Stimulated activated CD4-positive, alpha-beta T cell treated with anti-CD3 and anti-CD28 coated beads, TNF-alpha, amount 100 ng/mL, for 1 hour (primary cell): ENCODE measurements at regions not wholly inside any gene's neighbourhood (a gene's known extent, or its start where the extent isn't known, plus 50 kb on each side); places are given as distances from the start of the nearest gene placed in this dataset.

Experiments
- DNase-seq, 3 donors: peaks; one replicate each; pipeline ENCODE4 v3.0.0-alpha.2; 2020; ENCODE audit warnings: low read depth in 3 of 3, low spot score in 1 of 3

DNA sequence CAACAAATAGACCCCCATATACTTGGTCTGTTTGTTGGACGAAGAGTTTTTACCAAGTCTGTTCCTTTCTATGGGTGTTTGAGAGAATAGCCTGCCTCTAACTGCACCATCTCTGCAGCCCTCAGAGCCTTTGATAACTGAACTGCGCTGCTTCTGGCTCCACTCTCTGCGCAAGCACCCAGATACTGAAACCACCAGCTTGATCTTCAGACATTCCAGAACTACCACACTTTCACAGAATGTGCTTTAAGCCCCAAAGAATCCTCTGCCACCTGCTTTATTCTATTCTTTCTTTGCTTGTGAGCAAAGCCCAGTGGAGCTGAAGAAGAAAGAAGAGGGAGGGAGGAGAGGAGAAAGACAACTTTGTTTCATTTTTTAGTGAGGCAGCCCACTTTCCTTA lies 380.7 kb downstream of the BCL11A start:
- no peak for DNase-seq

DNA sequence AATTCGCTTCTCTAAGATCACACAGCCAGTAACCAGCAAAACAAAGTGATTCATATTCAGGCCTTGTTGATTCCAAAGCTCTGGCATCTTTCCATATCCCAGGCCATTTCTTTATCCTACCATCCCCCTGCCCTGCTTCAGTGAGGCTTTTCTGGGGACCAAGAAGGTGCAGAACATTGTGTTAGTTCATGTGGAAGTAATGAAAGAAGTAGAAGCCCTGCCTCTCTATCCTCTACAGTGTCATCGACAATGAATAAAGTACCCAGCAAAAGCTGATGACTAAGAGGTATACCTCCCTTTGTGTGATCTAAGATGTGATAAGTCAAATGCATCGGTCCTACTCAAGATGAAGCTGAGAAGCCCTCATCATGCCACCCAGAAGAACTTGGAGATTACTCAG lies 383.2 kb downstream of the BCL11A start:
- no peak for DNase-seq

DNA sequence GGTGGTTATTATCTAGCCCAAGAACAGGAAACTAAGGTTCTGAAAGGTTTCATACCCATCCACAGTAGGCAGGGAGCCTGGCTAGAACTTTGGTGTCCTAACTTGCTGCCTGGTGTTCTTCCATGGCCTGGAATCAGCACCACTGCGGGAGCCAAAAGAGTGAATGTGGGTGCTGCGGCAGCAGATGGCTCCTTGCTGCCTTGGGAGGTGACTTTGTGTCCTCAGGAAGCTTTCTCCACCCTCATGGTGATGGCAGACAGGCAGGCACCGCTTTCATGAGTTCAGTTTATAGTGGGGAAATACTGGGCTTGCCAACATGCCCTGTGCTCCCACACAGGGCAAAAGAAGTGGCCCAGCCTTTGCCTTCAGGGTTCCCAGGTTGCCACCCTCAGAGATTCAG lies 385.2 kb downstream of the BCL11A start:
- DNase-seq, result no peak

DNA sequence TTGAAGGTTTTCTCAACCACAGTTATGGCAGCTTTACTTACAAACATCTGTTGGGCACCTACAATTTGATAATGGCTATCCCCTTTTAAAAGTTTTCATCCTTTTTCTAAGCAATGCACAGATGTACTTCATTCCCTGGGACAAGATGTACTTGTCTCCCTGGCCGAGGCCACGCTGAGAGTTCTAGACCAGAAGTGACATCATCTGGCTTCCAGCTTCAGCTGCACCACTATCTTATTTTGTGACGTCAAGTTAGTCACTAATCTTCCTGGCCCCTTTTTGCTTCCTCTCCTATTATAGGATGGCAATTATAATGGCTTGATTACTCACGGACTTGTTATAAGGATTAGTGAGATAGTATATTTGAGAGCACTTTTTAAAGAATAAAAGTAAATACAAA lies 386.4 kb downstream of the BCL11A start:
- DNase-seq, result no peak

DNA sequence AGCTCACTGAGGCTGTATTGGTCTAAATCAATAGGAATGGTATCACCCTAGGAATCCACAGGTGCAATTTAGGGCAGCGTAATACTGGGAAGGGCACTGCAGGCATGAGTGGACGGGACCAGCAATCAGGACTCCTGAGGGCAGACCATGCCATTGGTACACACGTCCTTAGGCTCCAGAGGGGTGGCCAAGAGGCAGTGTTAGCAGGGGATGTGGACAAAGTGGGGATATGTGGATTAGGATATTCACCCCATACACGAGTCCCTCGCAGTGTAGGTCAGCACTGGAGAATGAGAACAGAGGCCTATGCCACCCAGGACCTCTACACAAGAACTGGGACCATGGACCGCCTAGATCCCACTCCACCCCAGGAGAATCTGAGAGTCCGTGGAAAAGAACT lies 389.8 kb downstream of the BCL11A start:
- DNase-seq, result no peak

DNA sequence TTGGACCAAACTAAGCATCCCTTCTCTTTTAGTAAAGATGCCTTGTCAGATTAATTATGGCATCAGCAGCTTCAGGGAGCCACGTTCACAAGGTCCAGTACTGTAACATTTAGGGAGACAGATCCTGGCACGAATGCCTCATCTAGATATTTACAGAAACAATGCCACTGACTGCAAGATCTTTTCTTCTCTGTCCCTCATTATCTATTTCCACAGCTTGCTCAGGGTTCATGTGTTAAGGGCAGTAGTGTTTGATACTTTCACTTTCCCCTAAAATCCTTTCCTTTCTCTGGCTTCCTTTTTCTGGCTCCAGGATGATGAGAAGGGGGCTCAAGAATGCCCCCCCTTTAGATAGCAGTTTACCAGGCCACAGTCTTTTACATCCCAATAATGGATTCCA lies 393.9 kb downstream of the BCL11A start:
- no peak for DNase-seq

DNA sequence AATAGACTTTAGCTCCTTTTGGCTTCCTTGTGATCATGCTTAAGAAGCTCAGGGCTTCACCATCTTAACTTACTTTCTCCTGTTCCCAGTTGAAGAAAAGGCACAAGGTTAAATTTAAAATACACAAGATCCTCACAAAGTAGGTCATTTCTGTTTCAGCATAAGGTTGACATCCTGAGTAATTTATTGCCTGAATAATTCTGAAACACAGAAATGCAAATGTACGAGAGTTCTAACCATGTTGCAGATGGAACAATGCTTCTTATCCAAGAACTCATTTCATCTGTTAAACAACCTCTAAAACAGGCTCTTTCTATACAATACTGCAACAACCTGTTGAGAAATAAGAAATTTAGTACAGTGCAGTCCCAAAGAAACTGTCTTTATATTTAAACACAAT lies 395.2 kb downstream of the BCL11A start:
- no peak for DNase-seq

DNA sequence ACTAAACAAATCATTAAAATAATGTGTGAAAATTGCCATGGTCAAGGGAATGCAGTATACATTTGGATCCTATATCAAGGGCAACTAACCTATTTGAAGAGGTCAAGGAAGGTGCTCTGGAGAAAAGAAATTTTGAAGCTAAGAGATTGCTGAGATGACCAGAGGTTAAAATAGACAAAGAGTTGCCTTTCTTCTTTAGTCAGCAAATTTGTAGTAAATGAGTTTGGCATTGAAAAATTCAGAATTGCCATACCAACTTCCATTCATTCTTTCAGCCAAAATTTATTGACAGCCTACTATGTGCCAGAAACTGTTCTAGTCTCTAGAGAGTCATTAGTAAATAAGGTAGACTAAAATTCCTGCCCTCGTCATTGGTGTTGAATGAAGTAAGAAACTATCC lies 396.2 kb downstream of the BCL11A start:
- no peak for DNase-seq

DNA sequence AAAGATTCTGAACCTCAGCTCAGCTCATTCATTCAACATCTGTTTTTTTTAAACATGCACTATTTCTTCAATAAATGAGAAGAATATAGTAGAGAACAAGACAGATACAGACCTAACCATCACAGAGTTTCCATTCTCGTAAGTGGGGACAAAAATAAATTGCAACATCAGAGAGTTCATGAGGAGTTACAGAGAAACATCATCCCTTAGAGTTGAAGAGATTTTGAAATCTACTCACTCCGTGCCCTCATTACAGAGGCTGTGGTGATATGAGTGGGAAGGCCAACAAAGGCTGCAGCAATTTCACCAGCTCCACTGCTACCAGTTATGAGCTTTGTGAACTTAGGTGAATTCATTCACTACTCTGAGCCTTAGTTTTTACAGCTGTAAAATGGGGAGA lies 399.3 kb downstream of the BCL11A start:
- no peak for DNase-seq

DNA sequence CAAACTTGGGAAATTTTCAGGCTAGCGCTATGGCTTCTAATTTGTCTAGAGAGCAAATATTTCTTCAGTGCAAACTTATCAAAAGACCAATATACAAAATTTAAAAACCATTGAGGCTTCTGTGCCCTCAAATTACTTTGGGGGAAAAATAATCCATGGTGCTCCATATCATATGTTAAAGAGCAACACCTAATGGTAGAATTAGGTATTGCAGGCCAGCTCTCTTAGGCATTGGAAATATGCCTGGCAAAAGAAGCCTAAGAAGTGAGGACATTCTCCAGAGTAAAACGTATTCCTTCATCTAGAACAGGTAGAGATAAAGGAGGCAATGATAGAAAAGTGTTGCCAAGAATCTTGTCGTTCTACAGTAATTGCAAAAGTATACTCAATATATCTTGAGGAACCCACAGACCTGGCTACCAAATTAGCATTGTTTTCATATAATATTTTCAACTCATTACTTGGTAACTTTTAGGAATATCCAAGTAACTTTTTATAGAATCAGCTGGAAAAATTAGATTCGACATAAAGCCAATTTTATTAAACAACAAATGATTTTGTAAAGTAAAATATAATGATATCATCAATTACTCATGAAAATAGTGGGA lies 401.1 kb downstream of the BCL11A start:
- DNase-seq, result no peak

DNA sequence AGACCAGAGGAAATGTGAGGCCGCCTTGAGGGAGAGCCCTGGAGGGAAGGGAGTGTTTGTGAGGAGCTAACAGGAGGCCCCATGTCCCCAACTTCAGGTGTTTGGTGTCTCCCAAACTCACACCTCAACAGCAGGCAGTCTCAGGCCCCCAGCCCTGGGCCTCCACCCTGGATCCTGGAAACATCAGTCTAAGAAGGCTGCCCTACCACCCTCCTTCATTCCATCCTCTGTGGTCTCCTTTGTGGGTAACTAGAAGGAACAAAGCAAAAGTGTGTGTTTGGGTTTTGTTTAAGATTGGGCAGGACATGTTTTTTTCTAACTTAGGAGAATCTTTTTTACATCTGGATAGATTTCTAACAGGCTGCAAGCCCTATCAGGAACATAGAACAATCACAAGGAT lies 404.3 kb downstream of the BCL11A start:
- no peak for DNase-seq

DNA sequence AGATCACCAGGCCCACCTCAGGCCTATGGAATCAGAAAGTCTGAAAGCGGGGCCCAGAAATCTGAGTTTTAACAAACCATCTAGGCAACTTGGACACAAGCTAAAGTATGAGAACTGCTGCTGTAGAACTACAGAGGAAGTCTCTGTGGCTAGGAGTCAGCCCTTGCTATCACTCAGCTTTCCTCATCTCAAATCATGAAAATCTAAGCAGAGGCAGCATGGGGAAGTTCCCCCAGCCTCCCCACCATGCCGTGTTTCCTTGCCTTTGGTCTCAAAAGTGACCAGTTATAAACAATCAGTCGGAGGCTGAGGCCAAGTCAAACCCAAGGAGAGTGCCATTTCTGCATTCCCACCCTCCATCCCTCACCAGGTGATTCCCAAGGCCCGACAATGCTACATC lies 404.7 kb downstream of the BCL11A start:
- DNase-seq, result no peak

DNA sequence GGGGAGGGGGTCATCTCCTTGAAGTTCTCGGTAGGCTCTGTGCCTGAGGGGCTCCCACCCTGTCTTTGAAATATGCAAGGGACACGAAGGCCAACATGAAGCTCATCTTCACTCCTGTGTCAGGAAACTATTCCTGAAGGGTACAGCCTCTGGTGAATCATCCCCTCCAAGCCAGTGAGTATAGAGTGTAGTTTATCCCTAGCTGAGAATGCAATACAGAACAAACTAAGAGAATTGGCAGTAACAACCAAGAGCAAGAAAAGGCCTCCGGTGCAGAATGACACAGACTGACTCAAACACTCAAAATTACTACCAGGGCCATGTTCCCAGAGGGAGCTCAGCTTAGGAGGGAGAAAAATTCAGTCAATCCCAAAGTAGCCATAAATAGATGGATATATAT lies 413.3 kb downstream of the BCL11A start:
- DNase-seq, result no peak

DNA sequence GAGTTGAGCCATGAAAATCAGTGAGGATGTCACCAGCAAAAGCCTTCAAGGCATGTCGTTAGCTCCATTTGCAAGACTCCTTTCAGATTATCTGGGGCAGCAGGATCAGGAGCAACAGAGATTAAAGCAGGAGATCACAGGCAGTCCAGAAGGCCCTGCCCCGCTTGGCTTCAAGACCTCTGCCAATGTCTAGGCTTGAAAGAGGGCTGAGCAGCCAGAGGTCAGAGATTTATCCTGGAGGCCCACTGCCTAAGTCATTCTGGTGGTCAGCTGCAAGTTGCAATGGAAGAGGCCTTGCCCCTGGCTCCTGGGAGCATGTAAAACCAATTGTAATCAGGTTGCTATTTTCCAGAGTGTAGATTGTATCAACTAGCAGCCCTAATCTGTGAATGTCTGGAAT lies 416.5 kb downstream of the BCL11A start:
- DNase-seq, result no peak

DNA sequence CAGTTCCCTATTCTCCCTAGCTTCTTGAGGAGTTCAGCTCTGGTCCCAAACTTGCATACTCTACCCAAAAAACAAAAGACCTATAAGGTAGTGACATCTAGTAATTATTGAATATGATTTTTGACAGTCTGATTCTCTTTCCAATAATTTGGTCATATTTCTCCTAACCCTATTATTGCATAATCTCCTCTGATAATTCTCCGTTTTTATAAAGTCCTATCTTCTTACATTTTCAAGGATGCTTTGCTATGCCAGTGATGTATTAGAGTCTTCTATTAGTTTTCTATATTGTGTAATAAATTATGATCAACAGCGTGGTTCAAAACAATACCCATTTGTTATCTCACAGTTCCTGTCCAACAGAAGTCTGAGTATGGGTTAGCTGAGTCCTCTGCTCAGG lies 426.3 kb downstream of the BCL11A start:
- DNase-seq, result no peak

DNA sequence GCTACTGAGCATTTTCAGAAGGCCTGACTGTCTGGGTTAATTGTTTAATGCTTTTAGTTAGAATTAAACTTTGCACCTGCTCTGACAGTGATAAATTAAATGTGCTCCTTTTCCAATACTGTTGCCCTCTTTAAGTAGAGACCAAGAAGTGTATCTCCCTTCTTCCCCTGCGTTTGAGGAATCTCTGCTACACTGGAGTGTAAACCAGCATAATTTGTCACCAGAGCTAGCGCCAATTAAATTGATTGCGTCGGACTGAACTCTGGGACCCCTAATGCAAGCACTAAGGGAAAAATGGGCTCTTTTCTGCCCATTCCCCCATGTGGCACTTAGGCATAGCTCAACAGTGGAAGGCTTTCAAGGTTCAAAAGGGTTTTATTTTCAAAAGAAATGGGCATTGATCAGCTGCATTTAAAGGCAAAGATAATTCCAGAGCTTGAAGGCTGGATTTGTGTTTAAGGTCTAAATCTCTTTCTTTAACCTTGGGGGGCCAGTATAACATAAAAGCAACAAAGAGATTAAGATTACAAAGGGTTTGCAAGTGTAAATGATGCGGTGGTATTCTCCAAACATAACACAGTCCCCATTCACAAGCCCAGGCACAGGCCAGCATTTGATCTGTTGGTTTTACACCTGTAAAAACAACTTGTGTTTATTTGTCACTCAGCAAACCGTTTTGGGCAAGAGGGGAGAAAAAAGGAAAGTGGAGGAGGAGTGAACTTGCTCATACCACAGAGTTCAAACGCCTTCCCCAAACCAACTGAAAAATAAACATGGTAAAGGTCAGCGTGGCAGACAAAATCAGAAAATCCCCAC lies 427.6 kb downstream of the BCL11A start:
- DNase-seq, result no peak

DNA sequence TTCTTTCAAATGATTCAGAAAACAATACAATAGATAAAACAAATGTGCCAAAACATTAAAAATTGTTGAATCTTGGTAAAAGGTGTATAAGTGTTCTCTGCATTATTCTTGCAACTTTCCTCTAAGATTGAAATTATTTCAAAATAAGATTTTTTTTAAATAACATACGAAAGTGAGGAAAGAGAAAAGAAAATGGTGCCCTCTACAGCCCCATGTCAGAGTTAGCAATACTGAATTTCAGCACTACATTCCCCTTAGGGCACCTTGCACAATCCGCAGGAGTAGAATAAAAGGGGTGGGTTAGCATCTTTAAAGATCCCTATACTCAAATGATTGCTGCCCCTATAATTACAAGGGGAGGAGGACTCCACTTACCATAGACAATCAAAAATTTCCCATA lies 433.7 kb downstream of the BCL11A start:
- DNase-seq, result no peak

DNA sequence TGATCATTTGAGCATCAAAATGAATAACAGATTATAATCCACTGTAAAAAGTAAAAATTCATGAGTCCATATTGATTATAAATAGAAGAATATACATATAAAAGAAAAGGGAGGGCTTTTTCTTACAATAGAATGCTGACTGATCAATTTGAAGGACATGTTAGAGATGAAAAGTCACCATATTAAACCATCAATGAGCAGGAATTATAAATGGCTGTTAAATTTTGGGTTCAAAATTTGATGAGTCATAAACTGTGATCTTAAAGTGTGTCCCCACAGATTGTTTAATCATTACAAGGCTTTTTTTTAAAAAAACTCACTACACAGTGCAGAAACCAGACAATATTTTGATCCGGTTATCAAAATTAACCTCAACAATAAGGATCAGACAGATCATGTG lies 434.5 kb downstream of the BCL11A start:
- DNase-seq, result no peak

DNA sequence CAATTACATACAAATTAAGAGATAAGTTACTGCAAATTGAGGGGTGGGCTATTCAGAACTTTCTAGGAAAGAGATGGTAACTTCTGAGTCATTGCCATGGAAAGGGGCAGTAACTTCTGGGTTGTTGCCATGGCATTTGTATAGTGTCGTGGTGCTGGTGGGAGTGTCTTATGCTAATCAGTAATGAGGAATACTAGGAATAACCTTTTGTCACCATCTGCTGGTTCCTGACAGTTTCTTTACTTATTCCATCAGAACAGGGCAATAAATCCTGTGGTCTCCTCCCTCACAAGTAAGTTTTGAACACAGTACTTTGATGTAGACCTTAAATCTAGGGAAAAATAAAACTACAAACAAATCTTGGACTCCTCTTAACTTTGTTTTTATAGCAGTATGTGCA lies 435.4 kb downstream of the BCL11A start:
- no peak for DNase-seq

DNA sequence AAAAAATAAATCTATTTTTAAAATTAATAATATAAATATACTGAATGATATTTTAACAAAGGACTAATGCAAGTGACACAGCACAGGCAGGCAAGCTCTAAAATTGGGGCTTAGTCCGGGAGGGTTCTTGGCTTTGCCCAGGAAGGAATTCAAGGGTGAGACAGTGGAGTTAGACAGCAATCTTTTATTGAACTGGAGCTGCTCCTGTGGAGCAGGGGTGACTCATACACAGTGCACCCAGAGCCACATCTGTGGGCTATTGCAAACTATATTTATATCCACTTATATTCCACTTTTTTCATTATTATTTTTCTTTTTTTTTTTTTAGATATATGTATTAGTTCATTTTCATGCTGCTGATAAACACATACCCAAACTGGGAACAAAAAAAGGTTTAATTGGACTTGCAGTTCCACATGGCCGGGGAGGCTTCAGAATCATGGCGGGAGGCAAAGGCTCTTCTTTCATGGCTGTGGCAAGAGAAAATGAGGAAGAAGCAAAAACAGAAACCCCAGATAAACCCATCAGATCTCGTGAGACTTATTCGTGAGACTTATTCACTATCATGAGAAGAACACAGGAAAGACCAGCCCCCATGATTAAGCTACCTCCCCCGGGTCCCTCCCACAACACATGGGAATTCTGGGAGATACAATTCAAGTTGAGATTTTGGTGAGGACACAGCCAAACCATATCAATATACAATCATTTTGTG lies 437.1 kb downstream of the BCL11A start:
- no peak for DNase-seq

DNA sequence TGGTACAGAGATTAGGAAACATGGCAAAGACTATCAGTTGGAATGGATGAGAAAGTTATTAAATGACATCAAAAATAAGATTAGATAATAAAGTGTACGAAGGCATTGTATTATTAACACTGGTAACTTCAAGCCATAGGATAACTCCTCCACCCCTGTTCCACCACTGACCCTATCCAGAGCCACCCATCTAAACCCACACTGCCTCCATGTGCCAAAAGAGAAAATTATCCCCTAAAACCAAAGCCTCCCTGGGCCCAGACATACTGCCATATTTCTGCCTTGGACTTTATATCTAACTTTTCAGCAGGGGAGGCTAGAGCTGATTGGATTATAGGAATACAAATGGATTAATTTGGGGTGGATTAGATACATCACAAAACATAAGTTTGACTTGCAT lies 443.7 kb downstream of the BCL11A start:
- no peak for DNase-seq

DNA sequence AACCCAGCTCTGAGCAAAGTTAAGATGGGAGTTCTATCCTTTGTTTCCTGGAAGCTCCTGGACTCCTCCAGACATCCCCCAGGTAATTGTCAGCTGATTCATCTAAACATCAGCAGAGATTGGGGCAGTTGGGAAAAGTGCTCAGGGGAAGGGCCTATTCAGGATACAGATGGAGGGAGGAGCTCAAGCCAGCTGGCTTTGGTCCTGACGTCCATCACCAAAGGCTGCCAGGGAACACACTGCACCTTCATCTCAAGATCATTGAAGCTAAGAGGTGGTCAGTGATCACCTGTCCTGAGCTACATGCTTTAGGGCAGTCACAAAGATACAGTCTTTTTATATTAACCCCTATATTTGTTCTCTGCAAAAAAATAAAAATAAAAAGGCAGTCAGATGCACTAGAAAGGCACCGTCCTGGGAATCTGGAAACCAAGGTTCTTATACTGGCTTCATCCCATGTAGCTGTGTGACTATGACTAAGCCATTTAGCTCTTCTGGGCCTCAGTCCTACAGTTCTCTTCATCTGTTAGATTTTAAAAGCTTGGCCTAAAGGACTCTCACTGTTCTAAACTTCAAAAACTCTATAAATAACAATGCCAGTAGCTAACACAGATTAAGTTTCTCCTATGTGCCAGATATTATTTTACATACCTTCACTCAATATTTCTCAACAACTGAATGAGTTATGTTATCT lies 446.5 kb downstream of the BCL11A start:
- no peak for DNase-seq
